Epithelial cell of esophagus (primary cell): ENCODE measurements at regions not wholly inside any gene's neighbourhood (a gene's known extent, or its start where the extent isn't known, plus 50 kb on each side); places are given as distances from the start of the nearest gene placed in this dataset.

Experiments
- DNase-seq: peaks from one replicate; pipeline ENCODE4 v3.0.0; 2010; ENCODE audit warnings: low read depth
- H3K4me3 ChIP-seq: 2 replicates; pipeline ENCODE4 v1.5.1; 2011; ENCODE audit warnings: mild to moderate bottlenecking, low read length, control low read depth
- TF ChIP-seq, protein P1 (sequence below): IDR thresholded peaks from 2 replicates; pipeline ENCODE4 v1.5.1; 2011; ENCODE audit warnings: low read depth, mild to moderate bottlenecking, low read length, control low read depth, inconsistent platforms; ENCODE audit not compliant: insufficient read depth; ENCODE audit errors: missing control alignments

DNA sequence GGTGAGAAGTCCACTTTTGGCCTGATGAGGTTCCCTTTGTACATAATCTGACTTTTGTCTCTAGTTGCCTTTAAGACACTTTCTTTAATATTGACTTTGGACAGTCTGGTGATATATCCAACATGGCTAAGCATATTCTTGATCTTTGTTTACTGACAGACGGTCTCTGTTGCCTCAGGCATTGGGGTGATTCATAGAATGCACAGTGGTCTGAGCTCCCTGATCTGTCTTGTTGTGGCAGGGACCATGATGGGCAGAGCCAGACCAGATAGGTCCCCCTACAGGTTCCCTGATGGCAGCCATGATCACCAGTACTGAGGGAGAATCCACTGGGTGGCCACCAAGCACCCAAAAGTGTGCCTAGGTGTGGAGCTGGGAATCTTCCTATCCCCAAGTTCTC, 678.1 kb downstream of the MCTP2 start:
- TF ChIP-seq, protein P1, sequence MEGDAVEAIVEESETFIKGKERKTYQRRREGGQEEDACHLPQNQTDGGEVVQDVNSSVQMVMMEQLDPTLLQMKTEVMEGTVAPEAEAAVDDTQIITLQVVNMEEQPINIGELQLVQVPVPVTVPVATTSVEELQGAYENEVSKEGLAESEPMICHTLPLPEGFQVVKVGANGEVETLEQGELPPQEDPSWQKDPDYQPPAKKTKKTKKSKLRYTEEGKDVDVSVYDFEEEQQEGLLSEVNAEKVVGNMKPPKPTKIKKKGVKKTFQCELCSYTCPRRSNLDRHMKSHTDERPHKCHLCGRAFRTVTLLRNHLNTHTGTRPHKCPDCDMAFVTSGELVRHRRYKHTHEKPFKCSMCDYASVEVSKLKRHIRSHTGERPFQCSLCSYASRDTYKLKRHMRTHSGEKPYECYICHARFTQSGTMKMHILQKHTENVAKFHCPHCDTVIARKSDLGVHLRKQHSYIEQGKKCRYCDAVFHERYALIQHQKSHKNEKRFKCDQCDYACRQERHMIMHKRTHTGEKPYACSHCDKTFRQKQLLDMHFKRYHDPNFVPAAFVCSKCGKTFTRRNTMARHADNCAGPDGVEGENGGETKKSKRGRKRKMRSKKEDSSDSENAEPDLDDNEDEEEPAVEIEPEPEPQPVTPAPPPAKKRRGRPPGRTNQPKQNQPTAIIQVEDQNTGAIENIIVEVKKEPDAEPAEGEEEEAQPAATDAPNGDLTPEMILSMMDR, result no peak
- H3K4me3 ChIP-seq, result no peak overlapping the region
- peak; percentile 68 for DNase-seq

GRCh38 chr15:94910166-94910565, 678.8 kb downstream of the MCTP2 start:
- DNase-seq, result peak; percentile 81
- TF ChIP-seq, protein P1, result no peak
- no peak overlapping the region for H3K4me3 ChIP-seq

DNA sequence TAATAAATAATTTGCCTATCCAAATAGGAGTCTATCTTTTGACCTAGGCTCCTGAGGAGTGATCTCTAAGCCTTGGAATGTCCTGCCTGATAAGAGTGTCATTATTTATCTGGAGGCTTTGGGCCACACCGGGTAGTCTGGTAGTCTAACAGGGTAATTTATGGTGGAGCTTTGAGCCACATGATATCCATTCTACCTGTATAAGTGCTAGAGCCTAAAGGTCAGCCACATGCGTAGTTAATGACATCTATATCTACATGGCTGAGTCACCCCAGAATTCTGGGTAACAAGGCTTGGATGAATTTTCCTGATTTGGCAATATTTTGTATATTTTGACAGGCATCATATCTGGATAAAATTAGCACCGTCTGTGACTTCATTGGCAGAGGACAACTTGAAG, 681.4 kb downstream of the MCTP2 start:
- no peak for DNase-seq
- H3K4me3 ChIP-seq, result no peak overlapping the region
- TF ChIP-seq, protein P1, result no peak

- no peak for DNase-seq
- TF ChIP-seq, protein P1, result no peak
- H3K4me3 ChIP-seq, result no peak overlapping the region
Measured at GRCh38 chr15:94917068-94917467, 685.7 kb downstream of the MCTP2 start.

GRCh38 chr15:94921936-94922335, 690.6 kb downstream of the MCTP2 start:
- TF ChIP-seq, protein P1, result no peak
- H3K4me3 ChIP-seq, result no peak overlapping the region
- DNase-seq, result no peak

GRCh38 chr15:94924057-94924456, 692.7 kb downstream of the MCTP2 start:
- H3K4me3 ChIP-seq, result no peak overlapping the region
- no peak for DNase-seq
- TF ChIP-seq, protein P1, result no peak

GRCh38 chr15:94924971-94925598, 693.7 kb downstream of the MCTP2 start:
- DNase-seq, result no peak
- no peak overlapping the region for H3K4me3 ChIP-seq
- TF ChIP-seq, protein P1, result no peak
